K562 (cell line): ENCODE measurements at regions not wholly inside any gene's neighbourhood (a gene's known extent, or its start where the extent isn't known, plus 50 kb on each side); places are given as distances from the start of the nearest gene placed in this dataset.

ENCODE experiments used
- E2F1 ChIP-seq: sonication (generic); formaldehyde crosslinking; IDR thresholded peaks from 2 replicates; pipeline ENCODE4 v1.8.1; 2023; ENCODE audit warnings: mild to moderate bottlenecking, missing genetic modification reagents, moderate library complexity
- ETV1 ChIP-seq: fragments of 450-650 bp; conservative IDR thresholded peaks from 2 replicates; pipeline ENCODE4 v1.6.1; 2016; ENCODE audit warnings: missing genetic modification characterization, control low read depth, low read depth, missing compliant biosample characterization
- HBP1 ChIP-seq: fragments of 450-650 bp; formaldehyde crosslinking; IDR thresholded peaks from 2 replicates; pipeline ENCODE4 v1.4.0; 2022; ENCODE audit warnings: missing genetic modification characterization
- HDAC6 ChIP-seq: IDR thresholded peaks from 2 replicates; pipeline ENCODE4 v1.6.1; 2012; ENCODE audit warnings: low read depth, mild to moderate bottlenecking, control low read depth, inconsistent platforms, low read length, moderate library complexity
- HMG20A ChIP-seq: fragments of 450-650 bp; formaldehyde crosslinking; conservative IDR thresholded peaks from 2 replicates; pipeline ENCODE4 v1.4.0; 2020; ENCODE audit warnings: mild to moderate bottlenecking, mixed read lengths
- KHSRP ChIP-seq: fragments of 450-650 bp; IDR thresholded peaks from 2 replicates; pipeline ENCODE4 v1.6.1; 2017
- L3MBTL2 ChIP-seq: fragments of 450-650 bp; IDR thresholded peaks from 2 replicates; pipeline ENCODE4 v1.6.1; 2016; ENCODE audit warnings: mild to moderate bottlenecking, moderate library complexity
- NFIC ChIP-seq: fragments of 450-650 bp; IDR thresholded peaks from 2 replicates; pipeline ENCODE4 v1.6.1; 2017; ENCODE audit warnings: mild to moderate bottlenecking, inconsistent platforms
- SFPQ ChIP-seq: fragments of 200-400 bp; formaldehyde crosslinking; IDR thresholded peaks from 2 replicates; pipeline ENCODE4 v1.6.1; 2017; ENCODE audit warnings: mild to moderate bottlenecking, low read depth, low read length, moderate library complexity
- TEAD2 ChIP-seq: fragments of 450-650 bp; IDR thresholded peaks from 2 replicates; pipeline ENCODE4 v1.6.1; 2016; ENCODE audit warnings: missing genetic modification characterization, control low read depth, missing compliant biosample characterization
- U2AF2 ChIP-seq: fragments of 200-400 bp; formaldehyde crosslinking; optimal IDR thresholded peaks from 2 replicates; pipeline ENCODE3; 2017; ENCODE audit warnings: low read depth, mild to moderate bottlenecking, low read length
- ZBTB34 ChIP-seq: fragments of 250-450 bp; sonication (Bioruptor Pico); IDR thresholded peaks from 2 replicates; pipeline ENCODE4 v1.8.0; 2021; ENCODE audit warnings: mild to moderate bottlenecking, moderate library complexity
- ZNF444 ChIP-seq: fragments of 250-450 bp; sonication (Bioruptor Pico); IDR thresholded peaks from 2 replicates; pipeline ENCODE4 v1.4.0; 2020; ENCODE audit warnings: mild to moderate bottlenecking, moderate library complexity
- ZNF551 ChIP-seq: fragments of 250-450 bp; sonication (Bioruptor Pico); IDR thresholded peaks from 2 replicates; pipeline ENCODE4 v1.5.0; 2021; ENCODE audit warnings: mild to moderate bottlenecking, moderate library complexity
- ZNF76 ChIP-seq: fragments of 250-450 bp; sonication (Bioruptor Pico); IDR thresholded peaks from 2 replicates; pipeline ENCODE4 v1.4.0; 2020; ENCODE audit warnings: mild to moderate bottlenecking, moderate library complexity, borderline replicate concordance
- TF ChIP-seq, protein P1 (sequence below): sonication (generic); formaldehyde crosslinking; IDR thresholded peaks from 2 replicates; pipeline ENCODE4 v1.9.0; 2022; ENCODE audit warnings: mild to moderate bottlenecking, missing genetic modification reagents
- TF ChIP-seq, protein P2 (sequence below): fragments of 250-450 bp; sonication (Bioruptor Pico); IDR thresholded peaks from 2 replicates; pipeline ENCODE4 v1.8.0; 2021; ENCODE audit warnings: borderline replicate concordance, mild to moderate bottlenecking, moderate library complexity; ENCODE audit not compliant: poor library complexity, severe bottlenecking
- TF ChIP-seq, protein P3 (sequence below), 3 experiments: fragments of 200-800 bp in 1 of 3; sonication (Bioruptor generic) in 1 of 3; sonication (generic) in 1 of 3; formaldehyde crosslinking in 1 of 3; IDR thresholded peaks; 2 replicates each; pipeline versions ENCODE4 v1.6.1 to v1.8.0; 2016 to 2022; ENCODE audit warnings: mild to moderate bottlenecking in 2 of 3, missing compliant biosample characterization in 2 of 3, missing genetic modification characterization in 2 of 3, missing genetic modification reagents in 1 of 3

DNA sequence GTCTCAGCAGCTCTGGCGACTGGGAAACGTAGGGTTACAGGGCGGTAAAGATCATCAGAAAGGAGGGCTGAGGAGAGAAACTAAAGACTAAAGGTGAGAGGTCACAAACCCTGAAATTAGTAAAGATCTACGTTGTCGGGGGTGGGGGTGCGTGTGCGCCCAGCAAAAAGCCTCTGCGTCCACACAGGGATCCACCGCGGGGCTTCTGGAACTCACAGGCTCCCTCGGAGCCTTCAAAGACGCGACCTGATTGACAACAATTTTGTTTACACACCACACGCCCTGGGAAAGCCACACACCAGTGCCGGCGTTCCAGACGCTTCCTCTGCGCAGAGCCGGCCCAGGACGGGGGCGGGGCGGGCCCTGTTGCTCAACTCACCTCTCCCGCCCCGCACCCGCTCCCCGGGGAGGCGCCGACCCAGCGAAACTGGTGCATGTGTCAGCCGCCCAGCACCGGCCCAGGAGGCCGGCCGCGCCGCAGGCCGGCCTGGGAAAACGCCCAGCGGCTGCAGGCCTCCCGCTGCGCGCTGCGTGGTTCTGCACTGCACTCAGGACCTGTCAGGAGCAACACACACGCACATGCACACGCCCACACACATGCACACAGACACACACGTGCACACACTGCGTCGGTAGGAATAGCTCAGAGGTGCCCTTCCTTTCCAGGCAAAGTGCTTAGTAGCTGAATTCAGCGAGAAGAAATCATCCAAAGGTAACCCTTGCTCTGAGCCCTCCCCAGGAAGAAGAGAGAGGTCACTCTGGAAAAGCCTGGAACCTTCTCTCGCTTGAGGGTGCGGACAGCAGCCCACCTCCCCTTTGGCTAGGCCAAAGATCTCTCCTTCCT, 57.2 kb upstream of the ARID1B start (continued):
- TF ChIP-seq SFPQ (no peak), ZNF551 (CRISPR knock-in tag) (no peak), ETV1 (no peak), ZNF76 (CRISPR knock-in tag) (no peak), U2AF2 (no peak), ZBTB34 (no peak), E2F1 (CRISPR knock-in tag) (no peak), HDAC6 (no peak), L3MBTL2 (peak; percentile 91), ZNF444 (CRISPR knock-in tag) (no peak), HBP1 (CRISPR knock-in tag) (no peak), TEAD2 (tag) (no peak), NFIC (peak; percentile 54), HMG20A (CRISPR knock-in tag) (no peak), KHSRP (no peak)
- TF ChIP-seq, protein P1, sequence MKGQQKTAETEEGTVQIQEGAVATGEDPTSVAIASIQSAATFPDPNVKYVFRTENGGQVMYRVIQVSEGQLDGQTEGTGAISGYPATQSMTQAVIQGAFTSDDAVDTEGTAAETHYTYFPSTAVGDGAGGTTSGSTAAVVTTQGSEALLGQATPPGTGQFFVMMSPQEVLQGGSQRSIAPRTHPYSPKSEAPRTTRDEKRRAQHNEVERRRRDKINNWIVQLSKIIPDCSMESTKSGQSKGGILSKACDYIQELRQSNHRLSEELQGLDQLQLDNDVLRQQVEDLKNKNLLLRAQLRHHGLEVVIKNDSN (CRISPR knock-in tag), result no peak; the same call in 1 of the 2 replicates
- TF ChIP-seq, protein P2, sequence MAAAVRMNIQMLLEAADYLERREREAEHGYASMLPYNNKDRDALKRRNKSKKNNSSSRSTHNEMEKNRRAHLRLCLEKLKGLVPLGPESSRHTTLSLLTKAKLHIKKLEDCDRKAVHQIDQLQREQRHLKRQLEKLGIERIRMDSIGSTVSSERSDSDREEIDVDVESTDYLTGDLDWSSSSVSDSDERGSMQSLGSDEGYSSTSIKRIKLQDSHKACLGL (CRISPR knock-in tag), result no peak
- TF ChIP-seq, protein P3, sequence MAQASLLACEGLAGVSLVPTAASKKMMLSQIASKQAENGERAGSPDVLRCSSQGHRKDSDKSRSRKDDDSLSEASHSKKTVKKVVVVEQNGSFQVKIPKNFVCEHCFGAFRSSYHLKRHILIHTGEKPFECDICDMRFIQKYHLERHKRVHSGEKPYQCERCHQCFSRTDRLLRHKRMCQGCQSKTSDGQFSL (CRISPR knock-in tag; IDR thresholded peaks at IDR 0.05), result no peak; the same call in 1 of the 2 replicates
- TF ChIP-seq, protein P3 (tag; IDR thresholded peaks at IDR 0.05), result no peak
